WERI-Rb-1 (cell line): ENCODE measurements at regions not wholly inside any gene's neighbourhood (a gene's known extent, or its start where the extent isn't known, plus 50 kb on each side); places are given as distances from the start of the nearest gene placed in this dataset.

Experiments
- DNase-seq: peaks from one replicate; pipeline ENCODE4 v3.0.0-alpha.2; 2020
- H3K27ac ChIP-seq: fragments of 250-450 bp; sonication (Bioruptor Pico); 2 replicates; pipeline ENCODE4 v1.5.1; 2020; ENCODE audit warnings: mild to moderate bottlenecking, moderate library complexity
- H3K27me3 ChIP-seq: fragments of 250-450 bp; sonication (Bioruptor Pico); 2 replicates; pipeline ENCODE4 v1.5.1; 2021; ENCODE audit warnings: mild to moderate bottlenecking, low read depth, moderate library complexity; ENCODE audit not compliant: insufficient read depth, severe bottlenecking
- H3K36me3 ChIP-seq: fragments of 250-450 bp; sonication (Bioruptor Pico); 2 replicates; pipeline ENCODE4 v1.5.1; 2020; ENCODE audit warnings: mild to moderate bottlenecking, moderate library complexity
- H3K4me3 ChIP-seq: 2 replicates; pipeline ENCODE4 v1.5.1; 2011; ENCODE audit warnings: low read depth, mild to moderate bottlenecking, control low read depth, low read length
- H3K9me3 ChIP-seq: fragments of 250-450 bp; sonication (Bioruptor Pico); 2 replicates; pipeline ENCODE4 v1.5.1; 2021; ENCODE audit warnings: mild to moderate bottlenecking, moderate library complexity; ENCODE audit not compliant: severe bottlenecking
- TF ChIP-seq, protein P1 (sequence below): IDR thresholded peaks from 2 replicates; pipeline ENCODE4 v1.5.1; 2011; ENCODE audit warnings: low read depth, mild to moderate bottlenecking, control low read depth, inconsistent platforms, low read length

DNA sequence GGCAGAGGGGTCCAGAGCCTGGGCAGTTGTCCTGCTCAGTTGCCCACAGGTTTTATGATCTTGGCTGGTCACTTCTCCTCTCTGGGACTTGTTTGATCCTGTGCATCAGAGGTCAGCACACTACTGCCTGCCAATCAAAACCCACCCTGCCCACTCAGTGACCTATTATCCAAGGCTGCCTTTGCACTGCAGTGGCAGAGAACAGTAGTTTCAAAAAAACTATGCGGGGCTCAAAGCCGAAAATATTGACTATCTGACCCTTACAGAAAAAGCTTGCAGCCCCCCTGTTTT, 218.2 kb downstream of the CYP26B1 start:
- no peak overlapping the region for H3K27ac ChIP-seq
- TF ChIP-seq, protein P1, sequence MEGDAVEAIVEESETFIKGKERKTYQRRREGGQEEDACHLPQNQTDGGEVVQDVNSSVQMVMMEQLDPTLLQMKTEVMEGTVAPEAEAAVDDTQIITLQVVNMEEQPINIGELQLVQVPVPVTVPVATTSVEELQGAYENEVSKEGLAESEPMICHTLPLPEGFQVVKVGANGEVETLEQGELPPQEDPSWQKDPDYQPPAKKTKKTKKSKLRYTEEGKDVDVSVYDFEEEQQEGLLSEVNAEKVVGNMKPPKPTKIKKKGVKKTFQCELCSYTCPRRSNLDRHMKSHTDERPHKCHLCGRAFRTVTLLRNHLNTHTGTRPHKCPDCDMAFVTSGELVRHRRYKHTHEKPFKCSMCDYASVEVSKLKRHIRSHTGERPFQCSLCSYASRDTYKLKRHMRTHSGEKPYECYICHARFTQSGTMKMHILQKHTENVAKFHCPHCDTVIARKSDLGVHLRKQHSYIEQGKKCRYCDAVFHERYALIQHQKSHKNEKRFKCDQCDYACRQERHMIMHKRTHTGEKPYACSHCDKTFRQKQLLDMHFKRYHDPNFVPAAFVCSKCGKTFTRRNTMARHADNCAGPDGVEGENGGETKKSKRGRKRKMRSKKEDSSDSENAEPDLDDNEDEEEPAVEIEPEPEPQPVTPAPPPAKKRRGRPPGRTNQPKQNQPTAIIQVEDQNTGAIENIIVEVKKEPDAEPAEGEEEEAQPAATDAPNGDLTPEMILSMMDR = no peak
- H3K27me3 ChIP-seq = no peaks in the 10 kb centered on the region
- H3K36me3 ChIP-seq = no peaks in the 10 kb centered on the region
- peak; percentile 3 for DNase-seq
- H3K4me3 ChIP-seq = no peak overlapping the region
- peaks cover 3% of the 10 kb centered on the region for H3K9me3 ChIP-seq

DNA sequence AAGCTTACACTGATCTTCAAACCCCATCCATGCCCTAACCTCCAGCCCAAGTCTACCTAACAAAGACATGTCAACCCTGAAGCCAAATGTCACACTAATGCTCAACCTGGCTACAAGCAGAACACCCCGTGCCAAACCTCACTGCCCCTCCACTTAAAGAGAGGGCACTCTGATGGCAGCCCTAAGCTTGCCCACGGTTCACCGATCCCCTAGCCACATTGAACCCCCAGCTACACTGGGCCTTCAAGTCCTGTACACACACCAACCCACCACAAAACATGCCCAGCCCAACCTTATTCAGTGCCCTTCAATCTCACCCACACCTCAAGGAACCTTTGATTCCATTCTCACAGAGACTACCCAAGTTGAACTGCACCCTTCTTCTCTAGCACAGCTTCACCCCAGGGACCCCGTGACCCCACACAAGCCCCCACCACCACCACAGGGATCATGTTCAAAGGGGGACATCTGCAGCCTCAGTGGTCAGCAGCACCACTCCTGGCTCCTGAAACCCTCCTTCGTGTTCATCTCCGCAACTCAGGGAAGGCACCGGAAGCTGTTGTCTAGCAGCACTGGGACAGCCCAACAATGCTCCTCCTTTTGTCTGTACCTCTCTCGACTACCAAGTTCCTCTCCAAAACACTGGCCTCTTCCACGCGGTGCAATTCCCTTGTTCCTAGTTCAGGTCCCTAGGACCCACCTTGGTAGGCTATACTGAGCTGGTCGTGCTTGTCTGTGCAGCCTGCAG, 218.8 kb downstream of the CYP26B1 start:
- Histone ChIP-seq H3K27ac (no peak overlapping the region), H3K9me3 (peaks cover 3% of the 10 kb centered on the region), H3K27me3 (no peaks in the 10 kb centered on the region), H3K4me3 (no peak overlapping the region), H3K36me3 (no peaks in the 10 kb centered on the region)
- DNase-seq = peak; percentile 2
- TF ChIP-seq, protein P1 = no peak

DNA sequence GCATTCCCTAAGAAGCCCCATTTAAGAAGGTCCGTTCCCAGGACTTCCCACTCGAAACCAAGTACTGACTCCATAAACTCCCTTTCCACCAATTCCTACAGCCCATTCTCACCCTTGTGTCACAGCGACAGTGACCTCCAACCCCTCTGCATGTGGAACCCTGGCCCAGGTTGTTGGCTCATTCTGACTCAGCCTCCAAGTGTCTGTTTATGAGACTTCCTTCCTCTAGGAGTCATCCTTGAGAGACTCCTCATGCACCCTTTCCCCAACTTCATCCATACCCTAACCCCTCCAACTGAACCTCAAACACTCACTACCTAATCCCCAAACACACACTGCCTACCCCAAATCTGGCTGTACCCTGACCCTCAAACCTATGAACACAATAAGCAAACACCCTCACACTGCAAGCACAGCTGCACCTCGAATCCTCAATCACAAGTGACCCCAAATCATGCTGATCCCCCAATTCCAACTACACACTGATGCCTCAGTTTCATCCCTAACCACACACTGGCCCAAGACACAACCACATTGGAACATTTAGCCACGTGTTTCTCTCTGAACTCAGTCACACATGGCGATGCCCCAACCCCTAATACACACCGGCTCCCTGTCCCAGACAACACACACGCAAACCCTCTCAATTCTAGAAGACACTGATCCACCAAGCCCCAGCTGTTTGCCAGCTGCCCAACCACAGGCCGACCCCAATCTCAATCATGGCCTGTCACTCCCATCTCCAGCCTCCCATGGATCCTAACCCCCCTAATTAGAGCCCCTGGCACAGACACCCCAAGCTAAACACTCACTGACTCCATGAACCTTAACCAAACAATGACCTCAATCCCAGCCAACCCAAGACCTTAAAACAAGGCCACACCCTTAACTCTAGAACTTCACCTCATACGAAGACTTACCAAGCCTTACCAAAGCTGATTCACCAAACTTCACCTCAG, 219.6 kb downstream of the CYP26B1 start:
- TF ChIP-seq, protein P1 = no peak
- Histone ChIP-seq H3K27me3 (no peaks in the 10 kb centered on the region), H3K27ac (no peak overlapping the region), H3K36me3 (no peaks in the 10 kb centered on the region), H3K4me3 (no peak overlapping the region), H3K9me3 (peaks cover 3% of the 10 kb centered on the region)
- peak; percentile 4 for DNase-seq

DNA sequence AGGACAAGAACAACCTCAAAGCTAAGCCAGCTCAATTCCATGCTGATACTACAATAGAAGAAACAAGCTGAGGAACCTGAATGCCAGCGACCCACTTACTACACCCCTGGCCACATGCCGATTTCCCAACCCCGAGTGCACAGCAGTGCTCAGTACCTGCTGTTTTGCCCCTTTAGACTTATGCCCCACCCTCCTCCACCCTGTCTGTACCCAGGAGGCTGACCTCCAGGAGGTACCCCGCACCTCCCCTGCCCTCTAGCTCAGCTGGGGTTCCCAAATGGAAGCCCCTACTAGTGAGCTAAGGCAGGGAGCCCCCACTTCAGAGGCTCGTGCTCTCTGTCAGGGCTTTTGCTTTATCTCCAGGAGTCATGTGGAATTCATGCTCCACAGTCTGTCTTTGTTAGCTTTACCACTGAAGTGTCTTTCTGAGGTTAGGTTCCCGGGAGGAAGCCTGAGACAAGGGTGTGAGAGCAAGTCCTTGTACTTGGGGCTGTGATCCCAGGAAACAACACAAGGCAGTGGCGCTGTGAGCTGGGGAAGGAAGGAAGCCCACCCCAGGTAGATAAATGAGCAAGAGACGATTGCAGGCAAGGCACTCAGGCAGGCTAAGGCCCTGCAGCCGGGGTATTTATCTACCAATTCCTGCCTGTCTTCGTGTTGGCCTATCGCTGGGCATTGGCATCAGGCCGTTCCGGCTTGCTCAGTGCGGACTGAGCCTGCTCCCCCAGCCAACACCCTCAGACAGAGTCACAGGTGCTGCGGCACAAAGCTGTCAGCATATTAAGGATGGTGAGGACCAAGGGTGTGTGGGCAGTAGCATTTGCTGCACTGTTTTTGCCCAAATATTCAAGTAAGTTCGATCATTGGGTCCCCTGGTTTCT, 220.5 kb downstream of the CYP26B1 start:
- Histone ChIP-seq H3K27me3 (no peaks in the 10 kb centered on the region), H3K4me3 (no peak overlapping the region), H3K36me3 (no peaks in the 10 kb centered on the region), H3K9me3 (peaks cover 3% of the 10 kb centered on the region), H3K27ac (no peak overlapping the region)
- TF ChIP-seq, protein P1 = no peak
- DNase-seq = peak; percentile 3

DNA sequence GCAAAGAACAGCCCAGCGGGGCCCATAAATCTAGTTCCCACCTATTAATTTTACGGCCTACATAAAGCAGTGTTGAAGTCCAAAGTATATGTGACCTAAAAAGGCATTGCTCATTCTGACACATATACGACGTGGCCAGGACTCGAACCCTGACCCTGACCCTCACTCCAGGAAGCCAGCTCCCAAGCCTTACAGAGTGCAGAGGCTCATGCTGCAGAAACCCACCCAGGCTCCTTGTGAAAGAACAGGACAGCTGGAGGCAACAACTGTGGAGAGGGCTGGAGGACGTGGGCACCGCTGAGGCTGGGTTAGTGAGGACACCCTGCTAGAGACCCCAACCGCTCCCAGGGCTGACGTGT, 221.6 kb downstream of the CYP26B1 start:
- peak; percentile 11 for DNase-seq
- Histone ChIP-seq H3K4me3 (no peak overlapping the region), H3K27ac (no peak overlapping the region), H3K36me3 (no peaks in the 10 kb centered on the region), H3K27me3 (no peaks in the 10 kb centered on the region), H3K9me3 (peaks cover 3% of the 10 kb centered on the region)
- TF ChIP-seq, protein P1 = no peak
